ENCODE measurements at regions not wholly inside any gene's neighbourhood (a gene's known extent, or its start where the extent isn't known, plus 50 kb on each side); places are given as distances from the start of the nearest gene placed in this dataset.

- Histone ChIP-seq H3K9ac (ENCODE audit: control insufficient read depth, extremely low read depth, insufficient read depth, low read length) (no peak overlapping the region), H3K79me2 (ENCODE audit: control insufficient read depth, insufficient read depth, low read length) (no peaks in the 10 kb centered on the region), H2AFZ (ENCODE audit: control insufficient read depth, low read length) (no peak overlapping the region), H3K36me3 (ENCODE audit: control insufficient read depth in 2 of 2, extremely low read depth in 1 of 2, insufficient read depth in 2 of 2, low read length in 2 of 2) (no peaks in the 10 kb centered on the region), H3K9me1 (ENCODE audit: control insufficient read depth, extremely low read depth, insufficient read depth, low read length) (no peaks in the 10 kb centered on the region), H4K20me1 (ENCODE audit: control insufficient read depth, extremely low read depth, insufficient read depth, low read length) (no peaks in the 10 kb centered on the region), H3K27me3 (ENCODE audit: control insufficient read depth, extremely low read depth, insufficient read depth, low read length) (no peaks in the 10 kb centered on the region), H3K9me3 (ENCODE audit: control insufficient read depth, low read depth, low read length) (no peaks in the 10 kb centered on the region), H3K4me1 (ENCODE audit: control insufficient read depth, extremely low read depth, insufficient read depth, low read length) (peaks cover 5% of the 10 kb centered on the region), H3K4me3 (ENCODE audit: control insufficient read depth in 2 of 3, extremely low read depth in 1 of 3, insufficient read depth in 2 of 3, low read depth in 1 of 3, low read length in 3 of 3) (no peak overlapping the region), H3K4me2 (ENCODE audit: control insufficient read depth, extremely low read depth, insufficient read depth, low read depth, low read length) (no peak overlapping the region), H3K27ac (ENCODE audit: control insufficient read depth, insufficient read depth, low read length) (no peak overlapping the region)
- FAIRE-seq: no peak
- DNase-seq (ENCODE audit: low read depth, low spot score): no peak
- dilution Hi-C loops (cut with MboI; ENCODE audit: extremely low pct_ligation_motif_present, low sequenced_read_pairs): no loop called here
- no peak for TF ChIP-seq EZH2 (IDR thresholded peaks at IDR 0.05; ENCODE audit: low read length)
- no peak for TF ChIP-seq CTCF (optimal IDR thresholded peaks at IDR 0.05 in 1 of 3, IDR thresholded peaks at IDR 0.05 in 1 of 3, conservative IDR thresholded peaks at IDR 0.05 in 1 of 3; ENCODE audit: extremely low read depth in 1 of 3, insufficient read depth in 2 of 3, low read length in 3 of 3)
Observed at GRCh38 chr4:14902342-14902741, 99.9 kb upstream of the CPEB2 start.

GRCh38 chr4:14903321-14903720, 99.0 kb upstream of the CPEB2 start:
- no peaks in the 10 kb centered on the region for H3K79me2 ChIP-seq (ENCODE audit: control insufficient read depth, insufficient read depth, low read length)
- FAIRE-seq: no peak

More at GRCh38 chr4:14903321-14903720, 99.0 kb upstream of the CPEB2 start:
- TF ChIP-seq EZH2 (IDR thresholded peaks at IDR 0.05; ENCODE audit: low read length) (no peak), CTCF (optimal IDR thresholded peaks at IDR 0.05 in 1 of 3, IDR thresholded peaks at IDR 0.05 in 1 of 3, conservative IDR thresholded peaks at IDR 0.05 in 1 of 3; ENCODE audit: extremely low read depth in 1 of 3, insufficient read depth in 2 of 3, low read length in 3 of 3) (no peak)
- Histone ChIP-seq H3K9me3 (ENCODE audit: control insufficient read depth, low read depth, low read length) (no peaks in the 10 kb centered on the region), H3K4me3 (ENCODE audit: control insufficient read depth in 2 of 3, extremely low read depth in 1 of 3, insufficient read depth in 2 of 3, low read depth in 1 of 3, low read length in 3 of 3) (no peak overlapping the region), H3K27ac (ENCODE audit: control insufficient read depth, insufficient read depth, low read length) (no peak overlapping the region), H3K9me1 (ENCODE audit: control insufficient read depth, extremely low read depth, insufficient read depth, low read length) (no peaks in the 10 kb centered on the region), H2AFZ (ENCODE audit: control insufficient read depth, low read length) (no peak overlapping the region), H3K9ac (ENCODE audit: control insufficient read depth, extremely low read depth, insufficient read depth, low read length) (no peak overlapping the region), H3K4me1 (ENCODE audit: control insufficient read depth, extremely low read depth, insufficient read depth, low read length) (peaks cover 4% of the 10 kb centered on the region), H3K4me2 (ENCODE audit: control insufficient read depth, extremely low read depth, insufficient read depth, low read depth, low read length) (no peak overlapping the region), H3K36me3 (ENCODE audit: control insufficient read depth in 2 of 2, extremely low read depth in 1 of 2, insufficient read depth in 2 of 2, low read length in 2 of 2) (no peaks in the 10 kb centered on the region), H3K27me3 (ENCODE audit: control insufficient read depth, extremely low read depth, insufficient read depth, low read length) (no peaks in the 10 kb centered on the region), H4K20me1 (ENCODE audit: control insufficient read depth, extremely low read depth, insufficient read depth, low read length) (no peaks in the 10 kb centered on the region)
- dilution Hi-C loops (cut with MboI; ENCODE audit: extremely low pct_ligation_motif_present, low sequenced_read_pairs): no loop called here
- no peak for DNase-seq (ENCODE audit: low read depth, low spot score)
